PC-3 (cell line): ENCODE measurements at regions not wholly inside any gene's neighbourhood (a gene's known extent, or its start where the extent isn't known, plus 50 kb on each side); places are given as distances from the start of the nearest gene placed in this dataset.

ENCODE experiments used
- ATAC-seq: fragments of 200-7000 bp; cut with Tn5 transposase; 2 replicates; pipeline ENCODE4 v1.9.1; 2020; ENCODE audit warnings: mild to moderate bottlenecking, moderate library complexity
- BruUV-seq: library from RNA; stranded (reverse); fragments of 400-500 nt; replicated peaks from 2 replicates; lab custom pipeline; 2021; lab: Mats Ljungman, UMichigan
- CTCF ChIA-PET: fragments of 300-600 bp; sonication (Branson Sonifier 250); formaldehyde crosslinking; loops from one replicate; lab custom pipeline; 2022; ENCODE audit warnings: antibody characterized with exemption; lab: Charles Lee
- POLR2A ChIA-PET: fragments of 300-600 bp; sonication (Branson Sonifier 250); formaldehyde crosslinking; loops from one replicate; lab custom pipeline; 2022; ENCODE audit warnings: antibody characterized with exemption; ENCODE audit not compliant: unreplicated experiment; lab: Charles Lee
- DNase-seq: peaks from one replicate; pipeline ENCODE4 v3.0.0-alpha.2; 2015
- H2AFZ ChIP-seq: fragments of 300-600 bp; sonication (generic); 2 replicates; pipeline ENCODE4 v1.6.0; 2016; ENCODE audit warnings: antibody characterized with exemption, low read length
- H3F3A ChIP-seq: fragments of 300-600 bp; sonication (generic); one replicate; pipeline ENCODE4 v1.6.0; 2017; ENCODE audit warnings: antibody characterized with exemption, low read length, control low read depth, mild to moderate bottlenecking; ENCODE audit not compliant: unreplicated experiment
- H3K27ac ChIP-seq: fragments of 300-600 bp; sonication (generic); 2 replicates; pipeline ENCODE4 v1.5.1; 2016; ENCODE audit warnings: mild to moderate bottlenecking, low read length
- H3K27me3 ChIP-seq: fragments of 300-600 bp; sonication (generic); 2 replicates; pipeline ENCODE4 v1.6.1; 2016; ENCODE audit warnings: low read length, mixed read lengths
- H3K36me3 ChIP-seq: fragments of 300-600 bp; sonication (generic); 2 replicates; pipeline ENCODE4 v1.6.1; 2016; ENCODE audit warnings: low read depth, mixed run types, low read length, mixed read lengths
- H3K4me1 ChIP-seq: fragments of 300-600 bp; sonication (generic); 2 replicates; pipeline ENCODE4 v1.5.1; 2016; ENCODE audit warnings: low read length; ENCODE audit not compliant: insufficient read depth
- H3K4me2 ChIP-seq: fragments of 300-600 bp; sonication (generic); 2 replicates; pipeline ENCODE4 v1.6.0; 2016; ENCODE audit warnings: low read length
- H3K4me3 ChIP-seq: fragments of 300-600 bp; sonication (generic); 2 replicates; pipeline ENCODE4 v1.5.1; 2016; ENCODE audit warnings: mild to moderate bottlenecking, low read length, mixed read lengths
- H3K79me2 ChIP-seq: fragments of 300-600 bp; sonication (generic); 2 replicates; pipeline ENCODE4 v1.6.1; 2017; ENCODE audit warnings: low read length, mixed read lengths
- H3K9ac ChIP-seq: fragments of 300-600 bp; sonication (generic); 2 replicates; pipeline ENCODE4 v1.6.0; 2016; ENCODE audit warnings: mild to moderate bottlenecking, low read length
- H3K9me2 ChIP-seq: fragments of 300-600 bp; sonication (generic); replicated peaks from 2 replicates; pipeline ENCODE4 v1.6.1; 2016; ENCODE audit warnings: mixed run types, low read length, mixed read lengths
- H3K9me3 ChIP-seq: fragments of 300-600 bp; sonication (generic); 2 replicates; pipeline ENCODE4 v1.6.1; 2016; ENCODE audit warnings: low read length, mixed read lengths
- H4K20me1 ChIP-seq: fragments of 300-600 bp; sonication (generic); 2 replicates; pipeline ENCODE4 v1.6.1; 2016; ENCODE audit warnings: low read length, mixed read lengths
- EZH2 ChIP-seq: fragments of 300-600 bp; sonication (generic); IDR thresholded peaks from one replicate; pipeline ENCODE4 v1.6.1; 2017; ENCODE audit warnings: antibody characterized with exemption, mild to moderate bottlenecking, low read length; ENCODE audit not compliant: unreplicated experiment
- EZH2phosphoT487 ChIP-seq: fragments of 300-600 bp; sonication (generic); IDR thresholded peaks from 2 replicates; pipeline ENCODE4 v1.6.1; 2018; ENCODE audit warnings: mild to moderate bottlenecking, antibody characterized with exemption, low read length, borderline replicate concordance
- intact Hi-C: fragments of 100-400 bp; cut with micrococcal nuclease; formaldehyde crosslinking; loops from 2 replicates; pipeline ENCODE4 v1.9.0; 2023
- TF ChIP-seq, protein P1 (sequence below): fragments of 300-600 bp; sonication (generic); conservative IDR thresholded peaks from 2 replicates; pipeline ENCODE4 v1.5.1; 2017; ENCODE audit warnings: antibody characterized with exemption, low read depth, mild to moderate bottlenecking, low read length

- ChIA-PET CTCF (interaction anchor here (0.6 kb wide), 1 partner anchor 1631 kb away, joined by 3 read pairs; no protein-coding TSS in a partner anchor), POLR2A (no interaction called here)
- Histone ChIP-seq H4K20me1 (no peaks in the 10 kb centered on the region), H2AFZ (no peak overlapping the region), H3K27ac (no peak overlapping the region), H3K4me1 (no peaks in the 10 kb centered on the region), H3K79me2 (no peaks in the 10 kb centered on the region), H3K27me3 (no peaks in the 10 kb centered on the region), H3F3A (no peaks in the 10 kb centered on the region), H3K9ac (no peak overlapping the region), H3K4me2 (no peak overlapping the region), H3K9me2 (no peaks in the 10 kb centered on the region), H3K36me3 (no peaks in the 10 kb centered on the region), H3K4me3 (no peak overlapping the region), H3K9me3 (no peaks in the 10 kb centered on the region)
- ATAC-seq (no peak), DNase-seq (no peak)
- BruUV-seq, result no TSS peak
- intact Hi-C loops, result no loop called here
- no peak for TF ChIP-seq EZH2phosphoT487
- TF ChIP-seq, protein P1, sequence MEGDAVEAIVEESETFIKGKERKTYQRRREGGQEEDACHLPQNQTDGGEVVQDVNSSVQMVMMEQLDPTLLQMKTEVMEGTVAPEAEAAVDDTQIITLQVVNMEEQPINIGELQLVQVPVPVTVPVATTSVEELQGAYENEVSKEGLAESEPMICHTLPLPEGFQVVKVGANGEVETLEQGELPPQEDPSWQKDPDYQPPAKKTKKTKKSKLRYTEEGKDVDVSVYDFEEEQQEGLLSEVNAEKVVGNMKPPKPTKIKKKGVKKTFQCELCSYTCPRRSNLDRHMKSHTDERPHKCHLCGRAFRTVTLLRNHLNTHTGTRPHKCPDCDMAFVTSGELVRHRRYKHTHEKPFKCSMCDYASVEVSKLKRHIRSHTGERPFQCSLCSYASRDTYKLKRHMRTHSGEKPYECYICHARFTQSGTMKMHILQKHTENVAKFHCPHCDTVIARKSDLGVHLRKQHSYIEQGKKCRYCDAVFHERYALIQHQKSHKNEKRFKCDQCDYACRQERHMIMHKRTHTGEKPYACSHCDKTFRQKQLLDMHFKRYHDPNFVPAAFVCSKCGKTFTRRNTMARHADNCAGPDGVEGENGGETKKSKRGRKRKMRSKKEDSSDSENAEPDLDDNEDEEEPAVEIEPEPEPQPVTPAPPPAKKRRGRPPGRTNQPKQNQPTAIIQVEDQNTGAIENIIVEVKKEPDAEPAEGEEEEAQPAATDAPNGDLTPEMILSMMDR, result no peak
These were observed 169.9 kb downstream of the DIPK2A start for GRCh38 chr3:144141496-144141895.

DNA sequence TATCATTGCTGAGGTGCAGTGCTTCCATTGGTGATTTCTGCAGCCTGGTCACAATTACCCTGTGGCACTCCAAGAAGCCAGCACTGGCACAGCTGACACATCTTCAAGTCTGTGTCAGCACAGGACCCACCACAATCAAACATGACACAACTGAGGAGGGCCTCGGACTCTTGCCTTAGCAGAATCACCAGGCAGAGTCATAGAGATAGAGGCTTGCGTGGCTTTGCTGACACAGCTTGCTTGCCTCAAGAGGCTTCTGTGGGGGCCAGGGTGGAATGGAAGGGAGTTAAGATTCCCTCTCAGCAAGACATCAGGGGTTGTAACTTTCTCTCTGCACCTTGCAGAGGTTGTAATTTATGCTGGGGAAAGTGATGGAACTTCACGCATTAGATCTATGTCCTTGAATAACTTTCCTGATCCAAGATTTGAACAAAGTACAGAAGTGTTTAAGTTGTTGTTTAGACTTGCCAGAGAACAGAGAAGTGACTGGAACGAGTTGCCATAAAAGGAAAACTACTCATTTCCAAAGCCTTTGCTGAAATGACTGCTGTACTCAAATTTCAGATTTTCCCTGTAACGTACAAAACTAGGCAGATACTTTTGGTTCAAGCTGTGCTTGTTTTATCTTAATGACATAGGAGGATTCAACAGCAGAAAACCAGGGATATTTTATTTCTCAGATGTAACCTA is 170.7 kb downstream of the DIPK2A start:
- Histone ChIP-seq H3K4me1 (no peaks in the 10 kb centered on the region), H4K20me1 (no peaks in the 10 kb centered on the region), H3K4me2 (no peak overlapping the region), H3K9ac (no peak overlapping the region), H2AFZ (no peak overlapping the region), H3K79me2 (no peaks in the 10 kb centered on the region), H3K9me3 (no peaks in the 10 kb centered on the region), H3F3A (no peaks in the 10 kb centered on the region), H3K4me3 (no peak overlapping the region), H3K27me3 (no peaks in the 10 kb centered on the region), H3K9me2 (no peaks in the 10 kb centered on the region), H3K36me3 (no peaks in the 10 kb centered on the region), H3K27ac (no peak overlapping the region)
- DNase-seq (no peak), ATAC-seq (no peak)
- TF ChIP-seq EZH2 (no peak), EZH2phosphoT487 (no peak)
- TF ChIP-seq, protein P1, result no peak
- ChIA-PET CTCF (no interaction called here), POLR2A (no interaction called here)
- intact Hi-C loops, result no loop called here
- BruUV-seq, result no TSS peak

GRCh38 chr3:144148356-144148755 is 176.7 kb downstream of the DIPK2A start:
- H3K4me2 ChIP-seq, result no peak overlapping the region
- DNase-seq (no peak), ATAC-seq (no peak)
- BruUV-seq, result no TSS peak
- no peak overlapping the region for H3K27ac ChIP-seq
- H3K36me3 ChIP-seq, result no peaks in the 10 kb centered on the region
- intact Hi-C loops, result no loop called here
- no peaks in the 10 kb centered on the region for H3K9me2 ChIP-seq
- H3K27me3 ChIP-seq, result no peaks in the 10 kb centered on the region
- no peaks in the 10 kb centered on the region for H3K79me2 ChIP-seq
- H3K4me1 ChIP-seq, result no peaks in the 10 kb centered on the region
- no peaks in the 10 kb centered on the region for H4K20me1 ChIP-seq
- no peaks in the 10 kb centered on the region for H3F3A ChIP-seq
- H3K9ac ChIP-seq, result no peak overlapping the region
- no peak overlapping the region for H3K4me3 ChIP-seq
- ChIA-PET POLR2A (no interaction called here), CTCF (no interaction called here)
- TF ChIP-seq EZH2phosphoT487 (no peak), EZH2 (no peak)
- TF ChIP-seq, protein P1, result no peak
- H3K9me3 ChIP-seq, result no peaks in the 10 kb centered on the region
- H2AFZ ChIP-seq, result no peak overlapping the region
